DND-41 (cell line): ENCODE measurements at regions not wholly inside any gene's neighbourhood (a gene's known extent, or its start where the extent isn't known, plus 50 kb on each side); places are given as distances from the start of the nearest gene placed in this dataset.

Source experiments
- CTCF ChIP-seq: IDR thresholded peaks from 2 replicates; pipeline ENCODE4 v1.5.1; 2012; ENCODE audit warnings: borderline replicate concordance, low read length, moderate library complexity, mild to moderate bottlenecking; ENCODE audit not compliant: poor library complexity, severe bottlenecking; ENCODE audit errors: extremely low read depth
- EZH2 ChIP-seq: IDR thresholded peaks from 3 replicates; pipeline ENCODE4 v1.6.1; 2012; ENCODE audit warnings: borderline replicate concordance, low read depth, mild to moderate bottlenecking, moderate library complexity, low read length, inconsistent platforms; ENCODE audit not compliant: severe bottlenecking

GRCh38 chr9:21608200-21608599 lies 126.1 kb upstream of the IFNE start:
- TF ChIP-seq EZH2 (no peak), CTCF (no peak)
